Mucosa of stomach (tissue), 1 donor: ENCODE measurements at regions not wholly inside any gene's neighbourhood (a gene's known extent, or its start where the extent isn't known, plus 50 kb on each side); places are given as distances from the start of the nearest gene placed in this dataset.
"Not testable (repeated sequence)": the region's sequence is repeated elsewhere in the genome, so short reads cannot be mapped to it uniquely, and the experiment has no call there.

Experiments used
- H3K27me3 ChIP-seq: one replicate; pipeline ENCODE4 v1.7.0; 2013; ENCODE audit warnings: mild to moderate bottlenecking, low read length; ENCODE audit not compliant: control insufficient read depth, insufficient read depth
- H3K36me3 ChIP-seq: one replicate; pipeline ENCODE4 v1.7.0; 2013; ENCODE audit warnings: low read length; ENCODE audit not compliant: control insufficient read depth, insufficient read depth
- H3K4me1 ChIP-seq: one replicate; pipeline ENCODE4 v1.7.0; 2013; ENCODE audit warnings: mild to moderate bottlenecking, low read length; ENCODE audit not compliant: control insufficient read depth, insufficient read depth
- H3K4me3 ChIP-seq: one replicate; pipeline ENCODE4 v1.7.0; 2013; ENCODE audit warnings: low read length
- H3K9ac ChIP-seq: one replicate; pipeline ENCODE4 v1.7.0; 2013; ENCODE audit warnings: mild to moderate bottlenecking, low read length, moderate library complexity
- H3K9me3 ChIP-seq: one replicate; pipeline ENCODE4 v1.7.0; 2013; ENCODE audit warnings: mild to moderate bottlenecking, low read length, moderate library complexity; ENCODE audit not compliant: control insufficient read depth
- donor health status: Pancreatic carcinoma.

- no peaks in the 10 kb centered on the region for H3K36me3 ChIP-seq
- H3K27me3 ChIP-seq: no peaks in the 10 kb centered on the region
- H3K4me1 ChIP-seq: no peaks in the 10 kb centered on the region
- H3K9ac ChIP-seq: no peak overlapping the region
- H3K4me3 ChIP-seq: no peak overlapping the region
- H3K9me3 ChIP-seq: no peaks in the 10 kb centered on the region
Measured at GRCh38 chr14:37859177-37859576, 263.7 kb downstream of the TTC6 start.

- Histone ChIP-seq H3K4me3 (no peak overlapping the region), H3K27me3 (no peaks in the 10 kb centered on the region), H3K4me1 (no peaks in the 10 kb centered on the region), H3K9me3 (no peaks in the 10 kb centered on the region), H3K36me3 (no peaks in the 10 kb centered on the region), H3K9ac (no peak overlapping the region)
Measured at GRCh38 chr14:37862263-37862662, 266.8 kb downstream of the TTC6 start.

- no peak overlapping the region for H3K9ac ChIP-seq
- no peaks in the 10 kb centered on the region for H3K9me3 ChIP-seq
- no peak overlapping the region for H3K4me3 ChIP-seq
- no peaks in the 10 kb centered on the region for H3K36me3 ChIP-seq
- no peaks in the 10 kb centered on the region for H3K4me1 ChIP-seq
- H3K27me3 ChIP-seq: no peaks in the 10 kb centered on the region
Measured at GRCh38 chr14:37864128-37864527, 268.7 kb downstream of the TTC6 start.

- Histone ChIP-seq H3K9ac (no peak overlapping the region), H3K9me3 (no peaks in the 10 kb centered on the region), H3K4me3 (no peak overlapping the region), H3K36me3 (no peaks in the 10 kb centered on the region), H3K4me1 (no peaks in the 10 kb centered on the region), H3K27me3 (no peaks in the 10 kb centered on the region)
Measured at GRCh38 chr14:37864861-37865718, 269.7 kb downstream of the TTC6 start.

GRCh38 chr14:37865719-37866549 is 270.5 kb downstream of the TTC6 start:
- Histone ChIP-seq H3K4me3 (no peak overlapping the region), H3K9ac (no peak overlapping the region), H3K4me1 (no peaks in the 10 kb centered on the region)

GRCh38 chr14:37869633-37870032 is 274.2 kb downstream of the TTC6 start:
- H3K4me1 ChIP-seq: peaks cover 4% of the 10 kb centered on the region
- no peaks in the 10 kb centered on the region for H3K27me3 ChIP-seq
- no peak overlapping the region for H3K9ac ChIP-seq
- H3K4me3 ChIP-seq: no peak overlapping the region
- H3K9me3 ChIP-seq: no peaks in the 10 kb centered on the region
- H3K36me3 ChIP-seq: no peaks in the 10 kb centered on the region

More at GRCh38 chr14:37865719-37866549, 270.5 kb downstream of the TTC6 start:
- Histone ChIP-seq H3K36me3 (no peaks in the 10 kb centered on the region), H3K9me3 (no peaks in the 10 kb centered on the region), H3K27me3 (no peaks in the 10 kb centered on the region)

- peaks cover 9% of the 10 kb centered on the region for H3K4me1 ChIP-seq
- no peak overlapping the region for H3K4me3 ChIP-seq
- H3K27me3 ChIP-seq: no peaks in the 10 kb centered on the region
- H3K36me3 ChIP-seq: no peaks in the 10 kb centered on the region
- no peaks in the 10 kb centered on the region for H3K9me3 ChIP-seq
- no peak overlapping the region for H3K9ac ChIP-seq
Measured at GRCh38 chr14:37870170-37870569, 274.7 kb downstream of the TTC6 start.

- peaks cover 9% of the 10 kb centered on the region for H3K4me1 ChIP-seq
- no peaks in the 10 kb centered on the region for H3K36me3 ChIP-seq
- H3K9me3 ChIP-seq: no peaks in the 10 kb centered on the region
- H3K9ac ChIP-seq: no peak overlapping the region
- H3K4me3 ChIP-seq: no peak overlapping the region
- H3K27me3 ChIP-seq: no peaks in the 10 kb centered on the region
Measured at GRCh38 chr14:37870632-37871346, 275.4 kb downstream of the TTC6 start.

GRCh38 chr14:37874065-37874428 is 278.6 kb downstream of the TTC6 start:
- H3K4me1 ChIP-seq, H3K4me3 ChIP-seq, H3K9ac ChIP-seq: not testable (repeated sequence)

GRCh38 chr14:37874429-37875109 is 279.1 kb downstream of the TTC6 start:
- Histone ChIP-seq H3K9me3 (no peaks in the 10 kb centered on the region), H3K9ac (no peak overlapping the region), H3K4me1 (peaks cover 9% of the 10 kb centered on the region), H3K4me3 (no peak overlapping the region), H3K36me3 (no peaks in the 10 kb centered on the region), H3K27me3 (no peaks in the 10 kb centered on the region)

More at GRCh38 chr14:37874065-37874428, 278.6 kb downstream of the TTC6 start:
- H3K36me3 ChIP-seq, H3K27me3 ChIP-seq, H3K9me3 ChIP-seq: not testable (repeated sequence)

- H3K9ac ChIP-seq: no peak overlapping the region
- H3K9me3 ChIP-seq: no peaks in the 10 kb centered on the region
- H3K36me3 ChIP-seq: no peaks in the 10 kb centered on the region
- no peak overlapping the region for H3K4me3 ChIP-seq
- H3K27me3 ChIP-seq: no peaks in the 10 kb centered on the region
- no peaks in the 10 kb centered on the region for H3K4me1 ChIP-seq
Measured at GRCh38 chr14:37888234-37888633, 292.8 kb downstream of the TTC6 start.
